IMR-90 (cell line): ENCODE measurements at regions not wholly inside any gene's neighbourhood (a gene's known extent, or its start where the extent isn't known, plus 50 kb on each side); places are given as distances from the start of the nearest gene placed in this dataset.

Experiments
- ATAC-seq: fragments of 200-7000 bp; cut with Tn5 transposase; 2 replicates; pipeline ENCODE4 v1.9.1; 2020; ENCODE audit warnings: low read depth, mild to moderate bottlenecking, moderate library complexity
- BruUV-seq: library from RNA; stranded (reverse); fragments of 400-500 nt; replicated peaks from 2 replicates; lab custom pipeline; 2021; lab: Mats Ljungman, UMichigan
- CTCF ChIA-PET: fragments of 300-600 bp; formaldehyde crosslinking; extraction: SDS; loops from one replicate; lab custom pipeline; 2021; ENCODE audit warnings: antibody characterized with exemption; lab: Yijun Ruan, JAX
- POLR2A ChIA-PET: fragments of 300-600 bp; sonication (Branson Sonifier 250); formaldehyde crosslinking; loops from one replicate; lab custom pipeline; 2022; ENCODE audit warnings: antibody characterized with exemption; ENCODE audit not compliant: unreplicated experiment; lab: Charles Lee
- DNase-seq: peaks from one replicate; pipeline ENCODE4 v3.0.0; 2013
- H2AFZ ChIP-seq: replicated peaks from 2 replicates; pipeline ENCODE3; 2013; ENCODE audit warnings: low read length, mild to moderate bottlenecking; ENCODE audit not compliant: poor library complexity
- H2AK5ac ChIP-seq: 2 replicates; pipeline ENCODE4 v1.6.1; 2013; ENCODE audit warnings: low read depth, low read length, inconsistent platforms
- H2AK9ac ChIP-seq: replicated peaks from 2 replicates; pipeline ENCODE3; 2013; ENCODE audit warnings: mild to moderate bottlenecking, low read depth, low read length, moderate library complexity; ENCODE audit not compliant: poor library complexity
- H2BK120ac ChIP-seq: 2 replicates; pipeline ENCODE4 v1.6.1; 2013; ENCODE audit warnings: low read depth, low read length, inconsistent platforms
- H2BK15ac ChIP-seq: 3 replicates; pipeline ENCODE4 v1.6.1; 2013; ENCODE audit warnings: low read depth, low read length, inconsistent platforms
- H2BK20ac ChIP-seq: 2 replicates; pipeline ENCODE4 v1.6.1; 2013; ENCODE audit warnings: low read depth, mild to moderate bottlenecking, inconsistent platforms, low read length, moderate library complexity
- H2BK5ac ChIP-seq: 2 replicates; pipeline ENCODE4 v1.6.1; 2013; ENCODE audit warnings: mild to moderate bottlenecking, low read depth, low read length, inconsistent platforms; ENCODE audit not compliant: poor library complexity, severe bottlenecking
- H3K14ac ChIP-seq: replicated peaks from 2 replicates; pipeline ENCODE4 v1.6.1; 2013; ENCODE audit warnings: low read depth, low read length, inconsistent platforms
- H3K18ac ChIP-seq: 2 replicates; pipeline ENCODE4 v1.6.1; 2013; ENCODE audit warnings: low read depth, low read length, control low read depth
- H3K23ac ChIP-seq: 2 replicates; pipeline ENCODE4 v1.6.1; 2013; ENCODE audit warnings: low read depth, low read length, inconsistent platforms
- H3K27ac ChIP-seq: 2 replicates; pipeline ENCODE4 v1.5.1; 2013; ENCODE audit warnings: mild to moderate bottlenecking, control low read depth, low read length; ENCODE audit not compliant: insufficient read depth
- H3K27me3 ChIP-seq: 2 replicates; pipeline ENCODE4 v1.6.1; 2013; ENCODE audit warnings: low read length; ENCODE audit not compliant: control insufficient read depth, insufficient read depth
- H3K36me3 ChIP-seq: 2 replicates; pipeline ENCODE4 v1.6.1; 2013; ENCODE audit warnings: low read length, mixed read lengths; ENCODE audit not compliant: control insufficient read depth, insufficient read depth
- H3K4ac ChIP-seq: 2 replicates; pipeline ENCODE4 v1.6.1; 2013; ENCODE audit warnings: low read depth, low read length, inconsistent platforms
- H3K4me1 ChIP-seq: 2 replicates; pipeline ENCODE4 v1.6.1; 2013; ENCODE audit warnings: low read length, mixed read lengths; ENCODE audit not compliant: control insufficient read depth, insufficient read depth
- H3K4me2 ChIP-seq: 2 replicates; pipeline ENCODE4 v1.6.1; 2013; ENCODE audit warnings: low read depth, mild to moderate bottlenecking, control low read depth, low read length, moderate library complexity
- H3K4me3 ChIP-seq: 2 replicates; pipeline ENCODE4 v1.5.1; 2013; ENCODE audit warnings: low read depth, mild to moderate bottlenecking, control low read depth, low read length, moderate library complexity; ENCODE audit not compliant: insufficient read depth
- H3K56ac ChIP-seq: 2 replicates; pipeline ENCODE4 v1.6.1; 2013; ENCODE audit warnings: low read length, inconsistent platforms; ENCODE audit not compliant: insufficient read depth; ENCODE audit errors: extremely low read depth
- H3K79me1 ChIP-seq, 2 experiments: 2 replicates each; pipeline ENCODE4 v1.6.1; 2013; ENCODE audit warnings: low read length in 2 of 2, inconsistent platforms in 1 of 2, low read depth in 1 of 2
- H3K9ac ChIP-seq: 2 replicates; pipeline ENCODE4 v1.6.1; 2013; ENCODE audit warnings: low read depth, low read length, control low read depth
- H3K9me1 ChIP-seq: 2 replicates; pipeline ENCODE4 v1.6.1; 2013; ENCODE audit warnings: low read length, inconsistent platforms; ENCODE audit not compliant: insufficient read depth
- H3K9me3 ChIP-seq: 2 replicates; pipeline ENCODE4 v1.6.1; 2013; ENCODE audit warnings: low read length; ENCODE audit not compliant: control insufficient read depth, insufficient read depth
- H4K20me1 ChIP-seq: 2 replicates; pipeline ENCODE4 v1.6.1; 2013; ENCODE audit warnings: low read length, inconsistent platforms; ENCODE audit not compliant: insufficient read depth
- H4K5ac ChIP-seq: 2 replicates; pipeline ENCODE4 v1.6.1; 2013; ENCODE audit warnings: mild to moderate bottlenecking, low read depth, low read length, control low read depth
- H4K8ac ChIP-seq, 2 experiments: 2 replicates each; pipeline ENCODE4 v1.6.1; 2013; ENCODE audit warnings: low read depth in 2 of 2, low read length in 2 of 2, control low read depth in 1 of 2, inconsistent platforms in 1 of 2
- H4K91ac ChIP-seq: 2 replicates; pipeline ENCODE4 v1.6.1; 2013; ENCODE audit warnings: low read depth, low read length, inconsistent platforms; ENCODE audit not compliant: insufficient read depth
- CEBPB ChIP-seq: IDR thresholded peaks from 2 replicates; pipeline ENCODE4 v1.6.1; 2012; ENCODE audit warnings: low read depth, low read length, improper control_type of control experiment
- CHD1 ChIP-seq: IDR thresholded peaks from 2 replicates; pipeline ENCODE4 v1.6.1; 2012; ENCODE audit warnings: low read depth, low read length, improper control_type of control experiment
- FOS ChIP-seq: fragments of 150-350 bp; IDR thresholded peaks from 2 replicates; pipeline ENCODE4 v1.6.1; 2016; ENCODE audit warnings: low read depth, low read length
- MAFK ChIP-seq: IDR thresholded peaks from 2 replicates; pipeline ENCODE4 v1.6.1; 2012; ENCODE audit warnings: low read depth, low read length, improper control_type of control experiment
- MAZ ChIP-seq: IDR thresholded peaks from 2 replicates; pipeline ENCODE4 v1.6.1; 2012; ENCODE audit warnings: low read depth, mild to moderate bottlenecking, low read length, improper control_type of control experiment, moderate library complexity, borderline replicate concordance
- RAD21 ChIP-seq: IDR thresholded peaks from 2 replicates; pipeline ENCODE4 v1.6.1; 2012; ENCODE audit warnings: low read length, improper control_type of control experiment
- RCOR1 ChIP-seq: IDR thresholded peaks from 2 replicates; pipeline ENCODE4 v1.6.1; 2012; ENCODE audit warnings: mild to moderate bottlenecking, low read length, improper control_type of control experiment; ENCODE audit not compliant: insufficient replicate concordance
- RFX5 ChIP-seq: IDR thresholded peaks from 2 replicates; pipeline ENCODE4 v1.8.0; 2012; ENCODE audit warnings: low read depth, mild to moderate bottlenecking, low read length, moderate library complexity
- SMC3 ChIP-seq: fragments of 150-350 bp; IDR thresholded peaks from 2 replicates; pipeline ENCODE4 v1.6.1; 2016; ENCODE audit warnings: low read depth, mild to moderate bottlenecking, antibody characterized with exemption, low read length, moderate library complexity
- WGBS, 2 experiments: methylation state at CpG; one replicate each; pipeline versions ENCODE4 v1.1.5 to v1.1.7; 2013; ENCODE audit warnings: missing lambda C conversion rate in 2 of 2; ENCODE audit not compliant: insufficient read length in 1 of 2; ENCODE audit errors: extremely low coverage in 2 of 2; 5-methylcytosine and 5-hydroxymethylcytosine counted together
- dilution Hi-C: fragments of 300-500 bp; cut with HindIII; formaldehyde crosslinking; loops from one replicate; pipeline ENCODE4 v1.14.3; 2018; ENCODE audit warnings: low sequenced_read_pairs; ENCODE audit not compliant: unreplicated experiment
- in situ Hi-C: fragments of 300-500 bp; cut with MboI; formaldehyde crosslinking; loops from 3 replicates; pipeline ENCODE4 v1.14.3; 2019; ENCODE audit warnings: low sequenced_read_pairs, inconsistent platforms, mixed read lengths
- intact Hi-C: fragments of 100-400 bp; cut with micrococcal nuclease; formaldehyde crosslinking; loops from 2 replicates; pipeline ENCODE4 v1.10.0; 2022

GRCh38 chr5:39640552-39640951 is 215.8 kb upstream of the DAB2 start:
- Histone ChIP-seq H3K4me2 (no peak overlapping the region), H3K79me1 (no peaks in the 10 kb centered on the region), H4K20me1 (no peaks in the 10 kb centered on the region), H2AK5ac (no peak overlapping the region), H3K4me3 (no peak overlapping the region), H2AFZ (no peak overlapping the region), H4K5ac (no peak overlapping the region), H3K9me3 (no peaks in the 10 kb centered on the region), H2BK120ac (no peak overlapping the region), H3K4ac (no peak overlapping the region), H3K27me3 (no peaks in the 10 kb centered on the region), H3K14ac (no peak overlapping the region; the same call in 1 of the 2 replicates), H4K8ac (no peak overlapping the region), H2BK20ac (no peak overlapping the region), H3K23ac (no peak overlapping the region), H2AK9ac (no peak overlapping the region), H4K91ac (no peak overlapping the region), H2BK15ac (no peak overlapping the region), H2BK5ac (no peak overlapping the region), H3K36me3 (no peaks in the 10 kb centered on the region), H3K27ac (no peak overlapping the region), H3K56ac (no peak overlapping the region), H3K4me1 (no peaks in the 10 kb centered on the region), H3K18ac (no peak overlapping the region), H3K9ac (no peak overlapping the region), H3K9me1 (no peaks in the 10 kb centered on the region)
- no peak for DNase-seq
- intact Hi-C loops, result no loop called here
- POLR2A ChIA-PET, result no interaction called here
- TF ChIP-seq SMC3, result no peak
- TF ChIP-seq RCOR1, result no peak
- no peak for TF ChIP-seq RFX5
- TF ChIP-seq RAD21, result no peak
- no peak for TF ChIP-seq MAFK
- TF ChIP-seq MAZ, result no peak
- no peak for TF ChIP-seq CEBPB
- no peak for TF ChIP-seq FOS
- no peak for TF ChIP-seq CHD1
- BruUV-seq, result no TSS peak
- dilution Hi-C loops, result no loop called here
- CTCF ChIA-PET, result no interaction called here
- in situ Hi-C loops, result no loop called here
- no CpG with 5 or more reads among the region's 1 CpG for WGBS, 2 experiments
- ATAC-seq, result no peak
